GM23338 (cell line): ENCODE measurements at regions not wholly inside any gene's neighbourhood (a gene's known extent, or its start where the extent isn't known, plus 50 kb on each side); places are given as distances from the start of the nearest gene placed in this dataset.

Source experiments
- ATAC-seq: fragments of 200-7000 bp; cut with Tn5 transposase; 3 replicates; pipeline ENCODE4 v1.9.1; 2020
- DNase-seq: peaks from one replicate; pipeline ENCODE4 v3.0.0-alpha.2; 2015; ENCODE audit warnings: low spot score
- H2AFZ ChIP-seq: fragments of 200-600 bp; sonication (generic); 2 replicates; pipeline ENCODE4 v1.8.0; 2016; ENCODE audit warnings: antibody characterized with exemption, mild to moderate bottlenecking, moderate library complexity
- H3F3A ChIP-seq: fragments of 200-600 bp; sonication (generic); replicated peaks from 2 replicates; pipeline ENCODE4 v1.8.0; 2017; ENCODE audit warnings: antibody characterized with exemption, mixed run types, low read depth
- H3K27ac ChIP-seq: fragments of 200-600 bp; sonication (generic); 2 replicates; pipeline ENCODE4 v1.6.1; 2016; ENCODE audit warnings: low read depth
- H3K27me3 ChIP-seq: fragments of 200-600 bp; sonication (generic); 2 replicates; pipeline ENCODE4 v1.8.0; 2016; ENCODE audit warnings: mild to moderate bottlenecking, mixed run types, moderate library complexity; ENCODE audit not compliant: insufficient read depth
- H3K36me3 ChIP-seq: fragments of 200-600 bp; sonication (generic); 2 replicates; pipeline ENCODE4 v1.8.0; 2016; ENCODE audit warnings: mild to moderate bottlenecking; ENCODE audit not compliant: insufficient read depth
- H3K4me1 ChIP-seq: fragments of 200-600 bp; sonication (generic); 2 replicates; pipeline ENCODE4 v1.8.0; 2016; ENCODE audit warnings: mild to moderate bottlenecking, moderate library complexity; ENCODE audit not compliant: insufficient read depth
- H3K4me2 ChIP-seq: fragments of 200-600 bp; sonication (generic); 2 replicates; pipeline ENCODE4 v1.7.1; 2017; ENCODE audit warnings: mixed run types
- H3K4me3 ChIP-seq: fragments of 200-600 bp; sonication (generic); 2 replicates; pipeline ENCODE4 v1.6.1; 2016; ENCODE audit warnings: mixed run types
- H3K79me2 ChIP-seq: fragments of 200-600 bp; sonication (generic); replicated peaks from 2 replicates; pipeline ENCODE4 v1.8.0; 2017; ENCODE audit warnings: mild to moderate bottlenecking; ENCODE audit not compliant: insufficient read depth
- H3K9me2 ChIP-seq: fragments of 200-600 bp; sonication (generic); 2 replicates; pipeline ENCODE4 v1.8.0; 2017; ENCODE audit not compliant: insufficient read depth
- H4K20me1 ChIP-seq: fragments of 200-600 bp; sonication (generic); replicated peaks from 2 replicates; pipeline ENCODE4 v1.8.0; 2017; ENCODE audit warnings: mild to moderate bottlenecking; ENCODE audit not compliant: insufficient read depth
- H3K27ac Mint-ChIP-seq: 2 replicates; pipeline ENCODE4 v1.8.0; 2020; ENCODE audit warnings: inconsistent platforms, mild to moderate bottlenecking, moderate library complexity, mixed read lengths
- H3K27me3 Mint-ChIP-seq: 3 replicates; pipeline ENCODE4 v1.8.0; 2022; ENCODE audit warnings: low read depth, mild to moderate bottlenecking, moderate library complexity, mixed read lengths, inconsistent platforms; ENCODE audit not compliant: insufficient read depth, poor library complexity
- H3K36me3 Mint-ChIP-seq: 3 replicates; pipeline ENCODE4 v1.8.0; 2021; ENCODE audit warnings: low read depth, mild to moderate bottlenecking, inconsistent platforms, moderate library complexity, mixed read lengths
- H3K4me1 Mint-ChIP-seq: 3 replicates; pipeline ENCODE4 v1.8.0; 2020; ENCODE audit warnings: mild to moderate bottlenecking, inconsistent platforms, mixed read lengths
- H3K4me3 Mint-ChIP-seq: 3 replicates; pipeline ENCODE4 v1.8.0; 2021; ENCODE audit warnings: moderate library complexity, mild to moderate bottlenecking, inconsistent platforms, mixed read lengths
- H3K9me3 Mint-ChIP-seq: 3 replicates; pipeline ENCODE4 v1.8.0; 2020; ENCODE audit warnings: moderate library complexity, mild to moderate bottlenecking, inconsistent platforms, mixed read lengths
- CTCF ChIP-seq, 2 experiments: fragments of 200-600 bp in 1 of 2; sonication (generic) in 1 of 2; conservative IDR thresholded peaks; 2 replicates each; pipeline versions ENCODE4 v1.5.1 to v1.6.1; 2016 to 2017; ENCODE audit warnings: antibody characterized with exemption in 2 of 2, low read depth in 2 of 2, mild to moderate bottlenecking in 2 of 2, moderate library complexity in 1 of 2
- ETS1 ChIP-seq: IDR thresholded peaks from 2 replicates; pipeline ENCODE4 v1.6.1; 2016; ENCODE audit warnings: antibody characterized with exemption
- EZH2 ChIP-seq: fragments of 200-600 bp; sonication (generic); IDR thresholded peaks from one replicate; pipeline ENCODE4 v1.8.0; 2017; ENCODE audit warnings: antibody characterized with exemption, mild to moderate bottlenecking, low read depth; ENCODE audit not compliant: unreplicated experiment
- JUNB ChIP-seq: IDR thresholded peaks from one replicate; pipeline ENCODE4 v1.6.1; 2016; ENCODE audit warnings: antibody characterized with exemption; ENCODE audit not compliant: unreplicated experiment
- ZNF114 ChIP-seq: fragments of 250-450 bp; sonication (Bioruptor Pico); IDR thresholded peaks from 2 replicates; pipeline ENCODE4 v1.5.0; 2020; ENCODE audit warnings: mild to moderate bottlenecking, moderate library complexity
- ZNF462 ChIP-seq: fragments of 250-450 bp; sonication (Bioruptor Pico); IDR thresholded peaks from 2 replicates; pipeline ENCODE4 v1.5.0; 2020; ENCODE audit warnings: mild to moderate bottlenecking, moderate library complexity

GRCh38 chr4:31674313-31674947 is 954.3 kb downstream of the PCDH7 start:
- Histone ChIP-seq H4K20me1 (no peaks in the 10 kb centered on the region), H3K36me3 (no peaks in the 10 kb centered on the region), H3K9me2 (no peaks in the 10 kb centered on the region), H3K27ac (no peak overlapping the region), H3F3A (no peaks in the 10 kb centered on the region), H3K4me1 (no peaks in the 10 kb centered on the region), H3K4me2 (no peak overlapping the region), H3K79me2 (no peaks in the 10 kb centered on the region), H3K27me3 (no peaks in the 10 kb centered on the region), H2AFZ (no peak overlapping the region), H3K4me3 (no peak overlapping the region)
- TF ChIP-seq CTCF (conservative IDR thresholded peaks at IDR 0.05; ENCODE audit: low read depth in 2 of 2) (peak; percentile 53 to 60), EZH2 (no peak)
- H3K36me3 Mint-ChIP-seq, result no peaks in the 10 kb centered on the region
- no peaks in the 10 kb centered on the region for H3K4me1 Mint-ChIP-seq
- H3K4me3 Mint-ChIP-seq, result no peak overlapping the region
- no peaks in the 10 kb centered on the region for H3K27me3 Mint-ChIP-seq
- no peaks in the 10 kb centered on the region for H3K9me3 Mint-ChIP-seq
- DNase-seq (peak; percentile 68), ATAC-seq (peak; percentile 90)
- H3K27ac Mint-ChIP-seq, result no peak overlapping the region

GRCh38 chr4:31678356-31678755 is 958.2 kb downstream of the PCDH7 start:
- no peaks in the 10 kb centered on the region for H3K79me2 ChIP-seq
- Mint-ChIP-seq H3K27ac (no peak overlapping the region), H3K9me3 (no peaks in the 10 kb centered on the region), H3K4me3 (no peak overlapping the region), H3K4me1 (no peaks in the 10 kb centered on the region), H3K27me3 (no peaks in the 10 kb centered on the region), H3K36me3 (no peaks in the 10 kb centered on the region)
- no peaks in the 10 kb centered on the region for H4K20me1 ChIP-seq
- DNase-seq (no peak), ATAC-seq (no peak)
- no peaks in the 10 kb centered on the region for H3F3A ChIP-seq
- no peak overlapping the region for H3K4me3 ChIP-seq
- H3K36me3 ChIP-seq, result no peaks in the 10 kb centered on the region
- no peak overlapping the region for H3K4me2 ChIP-seq
- no peak overlapping the region for H3K27ac ChIP-seq
- no peaks in the 10 kb centered on the region for H3K27me3 ChIP-seq
- no peaks in the 10 kb centered on the region for H3K9me2 ChIP-seq
- no peak overlapping the region for H2AFZ ChIP-seq
- H3K4me1 ChIP-seq, result no peaks in the 10 kb centered on the region
- TF ChIP-seq ETS1 (no peak), ZNF114 (CRISPR knock-in tag) (no peak), ZNF462 (CRISPR knock-in tag) (no peak), EZH2 (no peak), JUNB (no peak), CTCF (conservative IDR thresholded peaks at IDR 0.05; ENCODE audit: low read depth in 2 of 2) (no peak)
